ENCODE measurements at regions not wholly inside any gene's neighbourhood (a gene's known extent, or its start where the extent isn't known, plus 50 kb on each side); places are given as distances from the start of the nearest gene placed in this dataset.

GRCh38 chr18:29439398-29439797 lies 1262.5 kb upstream of the CDH2 start:
- TF ChIP-seq POLR2AphosphoS5 (IDR thresholded peaks at IDR 0.05; ENCODE audit: low read depth, low read length) (no peak), CTCF (IDR thresholded peaks at IDR 0.05) (no peak)

Measured in Panc1 (cell line).